ENCODE measurements at regions not wholly inside any gene's neighbourhood (a gene's known extent, or its start where the extent isn't known, plus 50 kb on each side); places are given as distances from the start of the nearest gene placed in this dataset.

DNA sequence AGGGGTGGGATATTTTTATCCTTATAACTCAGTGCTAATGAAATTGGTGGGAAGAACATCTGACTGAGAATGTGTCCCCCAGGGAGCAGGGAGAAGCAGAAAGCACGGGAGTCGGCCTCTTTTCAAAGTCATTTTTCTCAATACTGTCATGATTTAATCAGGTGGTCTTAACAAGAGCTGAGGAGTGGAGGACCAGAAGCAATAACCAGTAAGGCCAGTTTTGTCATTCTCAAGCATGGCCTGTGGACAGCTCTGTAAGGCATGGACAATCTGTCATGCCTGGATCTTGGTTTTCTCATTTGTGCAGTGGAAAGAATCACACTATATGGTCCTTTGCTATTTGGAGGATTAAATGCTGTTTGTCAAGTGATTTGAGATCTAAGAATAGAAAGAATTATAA is 99.7 kb downstream of the TNFSF11 start:
- in situ Hi-C loops (cut with MboI; ENCODE audit: low sequenced_read_pairs) (no loop called here), dilution Hi-C loops (cut with HindIII; ENCODE audit: low sequenced_read_pairs, unreplicated experiment) (no loop called here), intact Hi-C loops (cut with micrococcal nuclease) (no loop called here)
- DNase-seq (no peak), ATAC-seq (ENCODE audit: low read depth) (no peak)
- Histone ChIP-seq H3K4me1 (ENCODE audit: control insufficient read depth, insufficient read depth, low read length) (no peaks in the 10 kb centered on the region), H3K23ac (ENCODE audit: low read depth, low read length) (no peak overlapping the region), H3K27me3 (ENCODE audit: control insufficient read depth, insufficient read depth, low read length) (peaks cover 7% of the 10 kb centered on the region), H2AFZ (replicated peaks; ENCODE audit: low read length, poor library complexity) (no peak overlapping the region), H3K9me1 (ENCODE audit: insufficient read depth, low read length) (no peaks in the 10 kb centered on the region), H3K14ac (replicated peaks; ENCODE audit: low read depth, low read length) (no peak overlapping the region), H2BK20ac (ENCODE audit: low read depth, low read length) (no peak overlapping the region), H3K56ac (ENCODE audit: extremely low read depth, insufficient read depth, low read length) (no peak overlapping the region), H3K9ac (ENCODE audit: low read depth, low read length) (no peak overlapping the region), H2BK15ac (ENCODE audit: low read depth, low read length) (no peak overlapping the region), H2BK120ac (ENCODE audit: low read depth, low read length) (no peak overlapping the region), H3K4me2 (ENCODE audit: low read depth, low read length) (no peak overlapping the region), H3K27ac (ENCODE audit: insufficient read depth, low read length) (no peak overlapping the region), H2AK9ac (replicated peaks; ENCODE audit: low read depth, low read length, poor library complexity) (no peak overlapping the region), H3K18ac (ENCODE audit: low read depth, low read length) (no peak overlapping the region), H3K79me1 (ENCODE audit: low read depth in 1 of 2, low read length in 2 of 2) (no peaks in the 10 kb centered on the region), H3K36me3 (ENCODE audit: control insufficient read depth, insufficient read depth, low read length) (no peaks in the 10 kb centered on the region), H3K9me3 (ENCODE audit: control insufficient read depth, insufficient read depth, low read length) (peaks cover 5% of the 10 kb centered on the region; the same call in 1 of the 2 replicates), H3K4ac (ENCODE audit: low read depth, low read length) (no peak overlapping the region), H4K20me1 (ENCODE audit: insufficient read depth, low read length) (no peaks in the 10 kb centered on the region), H4K5ac (ENCODE audit: low read depth, low read length) (no peak overlapping the region), H4K91ac (ENCODE audit: insufficient read depth, low read depth, low read length) (no peak overlapping the region), H3K4me3 (ENCODE audit: insufficient read depth, low read depth, low read length) (no peak overlapping the region), H4K8ac (ENCODE audit: low read depth in 2 of 2, low read length in 2 of 2) (no peak overlapping the region), H2BK5ac (ENCODE audit: low read depth, low read length, poor library complexity, severe bottlenecking) (no peak overlapping the region), H2AK5ac (ENCODE audit: low read depth, low read length) (no peak overlapping the region)
- ChIA-PET POLR2A (ENCODE audit: unreplicated experiment) (no interaction called here), CTCF (no interaction called here)
- BruUV-seq (replicated peaks) = no TSS peak
- WGBS, 2 experiments (ENCODE audit: extremely low coverage in 2 of 2, insufficient read length in 1 of 2) = no CpG with 5 or more reads among the region's 2 CpGs
- TF ChIP-seq POLR2A (IDR thresholded peaks at IDR 0.05; ENCODE audit: low read depth, low read length) (no peak), FOS (IDR thresholded peaks at IDR 0.05; ENCODE audit: low read depth, low read length) (no peak), RAD21 (IDR thresholded peaks at IDR 0.05; ENCODE audit: low read length) (no peak), MXI1 (IDR thresholded peaks at IDR 0.05; ENCODE audit: borderline replicate concordance, low read depth, low read length) (no peak), NFE2L2 (IDR thresholded peaks at IDR 0.05; ENCODE audit: low read depth, low read length) (no peak)

All from IMR-90 (cell line).